PC-9 (cell line): ENCODE measurements at regions not wholly inside any gene's neighbourhood (a gene's known extent, or its start where the extent isn't known, plus 50 kb on each side); places are given as distances from the start of the nearest gene placed in this dataset.

Source experiments
- EZH2 ChIP-seq: fragments of 200-600 bp; sonication (generic); IDR thresholded peaks from 2 replicates; pipeline ENCODE4 v1.8.0; 2017; ENCODE audit warnings: antibody characterized with exemption, low read depth
- TF ChIP-seq, protein P1 (sequence below): fragments of 200-600 bp; sonication (generic); conservative IDR thresholded peaks from 2 replicates; pipeline ENCODE4 v1.6.1; 2017; ENCODE audit warnings: mixed run types, antibody characterized with exemption, mild to moderate bottlenecking, moderate library complexity

DNA sequence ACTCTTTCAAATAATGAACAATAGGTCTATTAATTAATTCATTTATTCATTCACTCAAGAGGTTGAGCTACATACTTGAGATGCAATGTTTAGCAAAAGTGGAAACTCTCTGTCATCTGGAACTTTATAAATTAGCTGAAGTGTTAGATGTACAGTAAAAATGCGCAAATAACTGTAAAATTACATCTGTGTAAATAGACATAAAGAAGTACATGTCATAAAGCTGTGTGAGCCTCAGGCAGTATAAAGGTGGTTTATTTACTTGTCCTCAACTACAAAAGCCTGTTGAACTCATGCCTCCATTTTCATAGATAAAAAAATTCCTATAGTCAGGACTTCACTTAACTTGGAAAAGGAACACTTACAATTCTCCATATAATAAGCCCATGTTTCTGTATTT, 343.1 kb downstream of the CDH11 start:
- TF ChIP-seq, protein P1, sequence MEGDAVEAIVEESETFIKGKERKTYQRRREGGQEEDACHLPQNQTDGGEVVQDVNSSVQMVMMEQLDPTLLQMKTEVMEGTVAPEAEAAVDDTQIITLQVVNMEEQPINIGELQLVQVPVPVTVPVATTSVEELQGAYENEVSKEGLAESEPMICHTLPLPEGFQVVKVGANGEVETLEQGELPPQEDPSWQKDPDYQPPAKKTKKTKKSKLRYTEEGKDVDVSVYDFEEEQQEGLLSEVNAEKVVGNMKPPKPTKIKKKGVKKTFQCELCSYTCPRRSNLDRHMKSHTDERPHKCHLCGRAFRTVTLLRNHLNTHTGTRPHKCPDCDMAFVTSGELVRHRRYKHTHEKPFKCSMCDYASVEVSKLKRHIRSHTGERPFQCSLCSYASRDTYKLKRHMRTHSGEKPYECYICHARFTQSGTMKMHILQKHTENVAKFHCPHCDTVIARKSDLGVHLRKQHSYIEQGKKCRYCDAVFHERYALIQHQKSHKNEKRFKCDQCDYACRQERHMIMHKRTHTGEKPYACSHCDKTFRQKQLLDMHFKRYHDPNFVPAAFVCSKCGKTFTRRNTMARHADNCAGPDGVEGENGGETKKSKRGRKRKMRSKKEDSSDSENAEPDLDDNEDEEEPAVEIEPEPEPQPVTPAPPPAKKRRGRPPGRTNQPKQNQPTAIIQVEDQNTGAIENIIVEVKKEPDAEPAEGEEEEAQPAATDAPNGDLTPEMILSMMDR, result no peak
- no peak for TF ChIP-seq EZH2
